BLaER1 (cell line): ENCODE measurements at regions not wholly inside any gene's neighbourhood (a gene's known extent, or its start where the extent isn't known, plus 50 kb on each side); places are given as distances from the start of the nearest gene placed in this dataset.
A peak's percentile ranks its signal among the peaks of the same experiment; 100 is the strongest.

ENCODE experiments used
- H3K27ac ChIP-seq: shearing (Covaris generic); formaldehyde crosslinking; 2 replicates; pipeline ENCODE4 v1.8.1; 2022
- H3K27me3 ChIP-seq: shearing (Covaris generic); formaldehyde crosslinking; 2 replicates; pipeline ENCODE4 v1.8.1; 2022
- H3K36me3 ChIP-seq: shearing (Covaris generic); formaldehyde crosslinking; 2 replicates; pipeline ENCODE4 v1.8.1; 2022
- H3K4me1 ChIP-seq: shearing (Covaris generic); formaldehyde crosslinking; 2 replicates; pipeline ENCODE4 v1.8.1; 2022
- H3K4me2 ChIP-seq: shearing (Covaris generic); formaldehyde crosslinking; 2 replicates; pipeline ENCODE4 v1.8.1; 2022
- H3K4me3 ChIP-seq: shearing (Covaris generic); formaldehyde crosslinking; 2 replicates; pipeline ENCODE4 v1.8.1; 2022
- H3K9ac ChIP-seq: shearing (Covaris generic); formaldehyde crosslinking; 2 replicates; pipeline ENCODE4 v1.8.1; 2022
- H3K9me3 ChIP-seq: shearing (Covaris generic); formaldehyde crosslinking; 2 replicates; pipeline ENCODE4 v1.8.1; 2022
- H4K20me1 ChIP-seq: shearing (Covaris generic); formaldehyde crosslinking; 2 replicates; pipeline ENCODE4 v1.8.1; 2022
- Cebpa-rat ChIP-seq: shearing (Covaris generic); IDR thresholded peaks from 2 replicates; pipeline ENCODE4 v1.8.1; 2022

DNA sequence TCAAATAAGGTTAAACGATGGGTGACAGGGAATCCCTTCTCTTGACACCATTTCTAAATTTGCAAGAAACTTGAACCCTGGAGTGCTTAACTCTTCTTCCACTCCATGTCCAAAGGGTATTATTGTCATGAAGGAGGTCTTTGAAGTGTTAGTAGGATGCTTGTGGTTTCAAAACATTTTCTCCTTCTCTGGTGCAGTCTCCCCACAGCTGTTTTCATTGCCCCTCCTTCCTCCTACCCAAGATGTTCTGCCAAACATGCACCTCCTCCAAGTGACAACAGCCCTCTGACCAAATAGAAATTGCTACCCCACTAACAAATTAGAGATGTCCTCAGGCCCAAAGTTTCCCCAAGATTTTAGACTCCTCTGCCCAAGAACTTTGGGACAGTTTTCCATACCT, 151.4 kb downstream of the POLR2M start:
- Histone ChIP-seq H3K4me1 (no peaks in the 10 kb centered on the region), H3K27me3 (no peaks in the 10 kb centered on the region), H3K27ac (no peak overlapping the region), H3K9ac (no peak overlapping the region), H3K4me2 (no peak overlapping the region), H3K4me3 (no peak overlapping the region), H3K36me3 (no peaks in the 10 kb centered on the region), H3K9me3 (no peaks in the 10 kb centered on the region), H4K20me1 (no peaks in the 10 kb centered on the region)
- TF ChIP-seq Cebpa-rat: no peak

DNA sequence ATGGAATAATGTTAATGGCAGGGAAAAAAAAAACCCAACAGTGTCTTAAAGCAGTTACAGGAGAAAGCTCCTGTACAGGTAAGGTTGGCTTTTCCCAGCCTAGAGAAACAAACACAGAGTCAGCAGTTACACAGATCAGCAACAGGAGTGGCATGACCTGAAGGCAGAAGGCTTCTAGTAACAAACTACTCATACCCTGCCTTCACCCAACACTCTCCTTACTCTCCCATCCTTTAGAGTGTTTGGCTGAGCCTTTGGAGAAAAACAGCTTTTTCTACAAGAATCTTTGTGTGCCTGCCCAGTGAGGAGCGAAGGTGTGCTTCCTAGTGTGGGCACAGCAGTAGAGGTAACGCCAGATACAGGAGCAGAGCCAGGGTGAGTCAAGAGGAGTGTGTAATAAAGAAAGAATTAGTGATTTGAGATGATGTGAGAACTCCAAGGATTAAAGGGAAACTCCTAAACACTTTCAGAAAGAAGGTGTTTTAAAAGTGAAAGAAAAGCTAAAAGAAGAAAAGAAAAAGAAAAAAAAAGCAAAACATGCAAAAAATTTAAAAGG, 152.7 kb downstream of the POLR2M start:
- no peak for TF ChIP-seq Cebpa-rat
- Histone ChIP-seq H3K4me3 (no peak overlapping the region), H3K9me3 (no peaks in the 10 kb centered on the region), H3K4me1 (no peaks in the 10 kb centered on the region), H3K4me2 (no peak overlapping the region), H4K20me1 (no peaks in the 10 kb centered on the region), H3K9ac (no peak overlapping the region), H3K27me3 (no peaks in the 10 kb centered on the region), H3K27ac (no peak overlapping the region), H3K36me3 (no peaks in the 10 kb centered on the region)

DNA sequence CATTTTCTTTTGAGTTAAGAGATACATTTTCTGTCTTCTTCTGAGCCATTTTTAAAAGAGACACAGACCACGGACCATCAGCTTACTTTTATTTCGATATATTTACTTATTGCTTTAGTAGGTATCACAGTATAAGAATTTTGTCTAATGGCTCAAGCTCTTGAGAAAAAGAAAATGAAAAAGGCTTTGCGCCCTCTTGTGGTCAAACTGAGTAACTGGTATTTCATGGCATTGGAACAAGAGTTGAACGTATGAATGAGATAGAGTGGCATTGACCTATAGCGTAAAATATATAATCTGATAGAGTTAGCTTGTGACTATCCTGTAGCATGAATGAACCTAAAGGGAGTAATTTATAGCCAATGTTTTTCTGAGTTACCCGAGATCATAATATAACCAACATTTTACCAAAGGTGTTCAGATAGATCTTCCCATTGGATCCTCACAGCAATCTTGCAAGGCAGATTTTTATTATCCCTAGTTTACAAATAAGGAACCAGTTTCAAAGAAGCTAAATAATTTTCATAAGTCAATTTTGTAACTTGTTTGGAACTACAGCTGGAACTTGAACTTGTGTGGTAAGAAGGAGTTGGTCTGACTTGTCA, 154.6 kb downstream of the POLR2M start:
- Histone ChIP-seq H3K9ac (no peak overlapping the region), H3K4me3 (no peak overlapping the region), H4K20me1 (no peaks in the 10 kb centered on the region), H3K27ac (no peak overlapping the region), H3K36me3 (no peaks in the 10 kb centered on the region), H3K27me3 (no peaks in the 10 kb centered on the region), H3K4me2 (no peak overlapping the region), H3K9me3 (no peaks in the 10 kb centered on the region), H3K4me1 (no peaks in the 10 kb centered on the region)
- TF ChIP-seq Cebpa-rat: no peak

DNA sequence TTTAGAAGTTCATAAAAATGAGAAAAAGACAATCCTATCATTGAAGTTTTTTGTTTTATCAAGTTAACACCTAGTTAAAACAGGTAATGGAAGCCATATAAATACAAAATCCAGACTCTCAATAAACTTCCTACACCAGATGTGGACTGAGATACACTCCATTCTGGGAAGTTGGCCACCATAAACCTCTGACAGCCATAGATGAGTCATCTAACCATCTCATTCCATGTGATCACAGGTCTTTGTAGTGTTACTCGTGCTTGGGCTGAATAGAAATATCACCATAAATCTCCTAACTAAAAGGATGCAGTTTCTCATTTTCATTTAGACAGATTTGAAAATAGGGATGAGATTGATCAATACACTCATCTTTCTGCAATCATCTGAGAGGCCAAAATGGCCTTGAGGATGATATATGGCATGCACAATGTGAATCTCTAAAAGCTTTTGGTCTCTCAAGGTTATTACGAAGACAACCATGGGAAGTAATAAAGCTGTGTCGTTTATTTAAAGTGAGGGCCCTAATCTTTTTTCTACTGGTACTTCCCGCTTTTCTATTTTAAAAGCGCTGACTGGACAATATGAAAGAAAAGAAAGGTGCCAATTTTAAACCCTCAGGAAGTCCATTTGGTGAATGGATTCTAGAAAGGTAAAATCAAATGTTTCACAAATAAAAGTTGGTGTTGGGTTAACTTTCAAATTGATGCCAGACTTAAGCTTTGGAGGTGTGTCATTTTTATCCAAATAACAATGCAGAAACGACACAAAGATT, 155.5 kb downstream of the POLR2M start:
- Histone ChIP-seq H3K9me3 (no peaks in the 10 kb centered on the region), H3K4me3 (no peak overlapping the region), H3K9ac (no peak overlapping the region), H3K4me1 (no peaks in the 10 kb centered on the region), H4K20me1 (no peaks in the 10 kb centered on the region), H3K36me3 (no peaks in the 10 kb centered on the region), H3K4me2 (no peak overlapping the region), H3K27me3 (no peaks in the 10 kb centered on the region), H3K27ac (no peak overlapping the region)
- no peak for TF ChIP-seq Cebpa-rat

DNA sequence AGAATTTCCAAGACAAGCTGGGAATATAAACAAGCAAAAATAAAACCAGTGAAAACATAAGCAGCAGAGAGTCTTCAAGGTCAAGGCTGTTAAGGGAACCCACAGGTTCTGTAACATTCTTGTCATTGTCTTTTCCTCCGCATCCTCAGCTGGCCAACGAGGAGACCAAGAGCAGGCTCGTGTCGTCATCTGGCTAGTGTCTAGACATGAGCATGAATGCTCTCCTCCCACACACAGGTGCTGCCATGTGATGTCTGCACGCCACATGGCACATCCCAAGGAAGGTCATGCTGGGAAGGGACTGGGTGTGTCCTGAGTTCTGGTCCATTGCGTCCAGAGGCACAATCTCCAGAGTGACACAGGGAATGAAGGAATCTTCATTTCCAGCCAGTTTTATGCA, 156.2 kb downstream of the POLR2M start:
- TF ChIP-seq Cebpa-rat: no peak
- Histone ChIP-seq H3K27me3 (no peaks in the 10 kb centered on the region), H3K9ac (no peak overlapping the region), H4K20me1 (no peaks in the 10 kb centered on the region), H3K27ac (no peak overlapping the region), H3K36me3 (no peaks in the 10 kb centered on the region), H3K9me3 (no peaks in the 10 kb centered on the region), H3K4me1 (peaks cover 2% of the 10 kb centered on the region), H3K4me2 (no peak overlapping the region), H3K4me3 (no peak overlapping the region)

GRCh38 chr15:57865294-57865693, 158.8 kb downstream of the POLR2M start:
- Histone ChIP-seq H3K9me3 (no peaks in the 10 kb centered on the region), H3K36me3 (no peaks in the 10 kb centered on the region), H3K27me3 (no peaks in the 10 kb centered on the region), H3K4me1 (peaks cover 7% of the 10 kb centered on the region), H3K9ac (no peak overlapping the region), H3K4me3 (no peak overlapping the region), H3K27ac (no peak overlapping the region), H4K20me1 (no peaks in the 10 kb centered on the region), H3K4me2 (no peak overlapping the region)
- TF ChIP-seq Cebpa-rat: no peak

GRCh38 chr15:57866149-57866736, 159.7 kb downstream of the POLR2M start:
- TF ChIP-seq Cebpa-rat: no peak
- Histone ChIP-seq H3K9me3 (no peaks in the 10 kb centered on the region), H3K9ac (no peak overlapping the region), H3K36me3 (no peaks in the 10 kb centered on the region), H3K4me3 (no peak overlapping the region), H3K27me3 (no peaks in the 10 kb centered on the region), H3K4me2 (no peak overlapping the region), H3K4me1 (peaks cover 7% of the 10 kb centered on the region), H4K20me1 (no peaks in the 10 kb centered on the region), H3K27ac (no peak overlapping the region)

GRCh38 chr15:57867970-57868798, 161.7 kb downstream of the POLR2M start:
- no peak overlapping the region for H3K27ac ChIP-seq
- peaks cover 7% of the 10 kb centered on the region for H3K4me1 ChIP-seq
- no peak overlapping the region for H3K9ac ChIP-seq
- no peaks in the 10 kb centered on the region for H3K36me3 ChIP-seq
- H3K9me3 ChIP-seq: no peaks in the 10 kb centered on the region
- no peak overlapping the region for H3K4me3 ChIP-seq
- no peaks in the 10 kb centered on the region for H3K27me3 ChIP-seq
- H3K4me2 ChIP-seq: peak overlapping the region; percentile 50
- no peak for TF ChIP-seq Cebpa-rat
- no peaks in the 10 kb centered on the region for H4K20me1 ChIP-seq

DNA sequence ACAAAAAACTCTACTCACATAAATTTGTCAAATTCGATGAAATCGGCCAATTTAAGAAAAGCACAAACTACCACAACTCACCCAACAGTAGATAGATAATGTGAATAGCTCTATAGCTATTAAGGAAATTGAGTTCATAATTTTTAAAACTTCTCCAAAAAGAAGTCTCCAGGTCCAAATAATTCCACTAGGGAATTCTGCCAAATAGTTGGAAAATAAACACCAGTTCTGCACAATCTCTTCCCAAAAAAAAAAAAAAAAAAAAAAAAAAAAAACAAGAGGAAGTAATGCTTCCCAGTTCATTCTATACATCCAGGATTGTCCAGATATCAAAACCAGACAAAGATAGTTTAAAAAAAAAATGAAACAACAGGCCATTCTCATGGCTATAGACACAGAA, 164.2 kb downstream of the POLR2M start:
- Histone ChIP-seq H3K4me2 (no peak overlapping the region), H3K27ac (no peak overlapping the region), H3K27me3 (no peaks in the 10 kb centered on the region), H3K9ac (no peak overlapping the region), H3K36me3 (no peaks in the 10 kb centered on the region), H3K4me3 (no peak overlapping the region), H3K9me3 (peaks cover 15% of the 10 kb centered on the region), H3K4me1 (peaks cover 7% of the 10 kb centered on the region), H4K20me1 (no peaks in the 10 kb centered on the region)
- TF ChIP-seq Cebpa-rat: no peak
